Esophagus squamous epithelium (tissue), 4 donors: ENCODE measurements at regions not wholly inside any gene's neighbourhood (a gene's known extent, or its start where the extent isn't known, plus 50 kb on each side); places are given as distances from the start of the nearest gene placed in this dataset.
"Not testable (repeated sequence)": the region's sequence is repeated elsewhere in the genome, so short reads cannot be mapped to it uniquely, and the experiment has no call there.

Experiments used
- CTCF ChIP-seq, 6 experiments: fragments of 450-650 bp in 4 of 6; fragments of 200-600 bp in 2 of 6; sonication (generic) in 2 of 6; IDR thresholded peaks; one replicate each; pipeline ENCODE4 v1.5.1; 2016 to 2019; ENCODE audit warnings: antibody characterized with exemption in 6 of 6, mild to moderate bottlenecking in 4 of 6, moderate library complexity in 4 of 6
- POLR2A ChIP-seq, 4 donors: fragments of 450-650 bp; IDR thresholded peaks; one replicate each; pipeline ENCODE4 v1.6.1; 2017; ENCODE audit warnings: antibody characterized with exemption in 4 of 4, mild to moderate bottlenecking in 4 of 4, moderate library complexity in 3 of 4

GRCh38 chr5:121064241-121064640 is 600.1 kb downstream of the PRR16 start:
- not testable (repeated sequence) for TF ChIP-seq CTCF, POLR2A (IDR thresholded peaks at IDR 0.05)
